ENCODE measurements at regions not wholly inside any gene's neighbourhood (a gene's known extent, or its start where the extent isn't known, plus 50 kb on each side); places are given as distances from the start of the nearest gene placed in this dataset.

DNA sequence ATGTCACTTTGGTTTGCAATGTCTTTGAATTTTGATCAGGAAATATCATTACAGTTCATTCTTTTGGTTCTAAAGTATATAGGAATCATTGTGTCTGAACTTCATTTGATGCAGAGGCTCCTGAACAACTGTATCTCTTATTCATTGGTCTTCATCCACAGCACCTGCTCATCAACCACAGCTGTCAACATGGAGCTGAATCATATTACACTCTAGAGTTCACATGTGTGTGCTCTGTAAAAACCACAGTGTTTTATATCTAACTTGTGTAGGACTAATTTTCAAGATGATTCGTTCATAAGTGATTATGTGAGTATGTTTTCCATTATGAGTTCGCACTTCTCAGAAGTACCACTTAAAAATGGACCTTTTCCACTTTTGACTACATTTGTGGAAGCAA lies 643.3 kb upstream of the FAM241A start:
- TF ChIP-seq, protein P1, sequence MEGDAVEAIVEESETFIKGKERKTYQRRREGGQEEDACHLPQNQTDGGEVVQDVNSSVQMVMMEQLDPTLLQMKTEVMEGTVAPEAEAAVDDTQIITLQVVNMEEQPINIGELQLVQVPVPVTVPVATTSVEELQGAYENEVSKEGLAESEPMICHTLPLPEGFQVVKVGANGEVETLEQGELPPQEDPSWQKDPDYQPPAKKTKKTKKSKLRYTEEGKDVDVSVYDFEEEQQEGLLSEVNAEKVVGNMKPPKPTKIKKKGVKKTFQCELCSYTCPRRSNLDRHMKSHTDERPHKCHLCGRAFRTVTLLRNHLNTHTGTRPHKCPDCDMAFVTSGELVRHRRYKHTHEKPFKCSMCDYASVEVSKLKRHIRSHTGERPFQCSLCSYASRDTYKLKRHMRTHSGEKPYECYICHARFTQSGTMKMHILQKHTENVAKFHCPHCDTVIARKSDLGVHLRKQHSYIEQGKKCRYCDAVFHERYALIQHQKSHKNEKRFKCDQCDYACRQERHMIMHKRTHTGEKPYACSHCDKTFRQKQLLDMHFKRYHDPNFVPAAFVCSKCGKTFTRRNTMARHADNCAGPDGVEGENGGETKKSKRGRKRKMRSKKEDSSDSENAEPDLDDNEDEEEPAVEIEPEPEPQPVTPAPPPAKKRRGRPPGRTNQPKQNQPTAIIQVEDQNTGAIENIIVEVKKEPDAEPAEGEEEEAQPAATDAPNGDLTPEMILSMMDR (IDR thresholded peaks at IDR 0.05; ENCODE audit: control insufficient read depth, extremely low read depth, insufficient read depth): no peak
- H3K4me3 ChIP-seq (ENCODE audit: low read depth, low read length): no peak overlapping the region
- no peak for DNase-seq (ENCODE audit: low read depth)

DNA sequence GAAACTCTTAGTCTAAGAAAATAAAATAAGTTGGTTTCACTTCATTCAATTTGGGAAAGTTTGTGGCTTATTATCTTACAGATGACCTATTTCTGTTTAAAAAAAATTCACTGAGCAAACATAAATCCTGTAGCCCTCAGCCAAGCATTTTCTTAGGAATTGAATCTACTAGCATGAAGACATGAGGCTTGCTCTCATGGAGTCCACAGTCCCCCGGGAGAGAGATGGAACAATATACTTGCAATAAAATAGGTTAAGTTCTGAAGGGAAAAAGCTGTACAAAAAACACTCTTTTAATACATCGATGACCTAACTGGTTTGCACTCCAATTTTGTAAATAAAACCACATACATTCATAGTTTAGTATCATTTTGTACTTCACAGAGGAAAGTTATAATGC lies 642.6 kb upstream of the FAM241A start:
- TF ChIP-seq, protein P1 (IDR thresholded peaks at IDR 0.05; ENCODE audit: control insufficient read depth, extremely low read depth, insufficient read depth): no peak
- no peak for DNase-seq (ENCODE audit: low read depth)
- H3K4me3 ChIP-seq (ENCODE audit: low read depth, low read length): no peak overlapping the region

DNA sequence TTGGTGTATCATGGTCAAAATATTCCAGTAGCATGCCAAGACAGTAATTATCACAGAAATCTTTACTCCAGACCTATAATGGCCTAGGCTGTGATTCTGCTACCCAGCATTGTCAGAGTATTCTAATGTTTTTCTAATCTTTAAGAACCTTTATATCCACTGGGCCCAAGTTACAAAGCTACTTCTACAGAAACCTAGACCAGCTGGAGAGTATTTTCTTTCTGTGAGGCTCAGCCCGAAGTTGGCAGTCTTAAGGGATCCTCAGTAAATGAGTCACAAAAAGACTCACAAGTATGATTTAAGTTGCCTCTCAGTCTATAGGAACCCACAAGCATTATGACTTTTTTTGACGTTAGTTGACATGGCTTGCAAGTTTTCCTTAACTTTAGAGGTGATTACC lies 638.5 kb upstream of the FAM241A start:
- no peak overlapping the region for H3K4me3 ChIP-seq (ENCODE audit: low read depth, low read length)
- no peak for DNase-seq (ENCODE audit: low read depth)
- TF ChIP-seq, protein P1 (IDR thresholded peaks at IDR 0.05; ENCODE audit: control insufficient read depth, extremely low read depth, insufficient read depth): no peak

DNA sequence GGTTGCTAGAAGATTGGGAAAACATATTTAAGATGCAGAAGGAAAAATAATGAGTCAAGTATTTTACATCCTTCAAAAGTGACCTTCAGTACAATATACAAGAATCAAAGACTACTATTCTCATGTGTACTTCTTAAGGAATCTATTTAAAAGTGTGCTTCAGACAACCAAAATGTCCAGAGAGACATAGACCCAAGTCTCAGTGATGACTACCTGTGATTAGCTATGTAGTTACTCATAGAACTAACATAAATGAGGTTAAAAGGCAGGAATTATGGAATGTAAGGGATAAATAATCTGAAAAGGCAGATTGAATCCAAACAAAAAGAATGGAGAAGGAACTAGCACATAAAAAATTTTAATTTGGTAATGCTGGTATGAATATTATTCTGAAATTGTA lies 634.7 kb upstream of the FAM241A start:
- H3K4me3 ChIP-seq (ENCODE audit: low read depth, low read length): no peak overlapping the region
- TF ChIP-seq, protein P1 (IDR thresholded peaks at IDR 0.05; ENCODE audit: control insufficient read depth, extremely low read depth, insufficient read depth): no peak
- DNase-seq (ENCODE audit: low read depth): no peak

DNA sequence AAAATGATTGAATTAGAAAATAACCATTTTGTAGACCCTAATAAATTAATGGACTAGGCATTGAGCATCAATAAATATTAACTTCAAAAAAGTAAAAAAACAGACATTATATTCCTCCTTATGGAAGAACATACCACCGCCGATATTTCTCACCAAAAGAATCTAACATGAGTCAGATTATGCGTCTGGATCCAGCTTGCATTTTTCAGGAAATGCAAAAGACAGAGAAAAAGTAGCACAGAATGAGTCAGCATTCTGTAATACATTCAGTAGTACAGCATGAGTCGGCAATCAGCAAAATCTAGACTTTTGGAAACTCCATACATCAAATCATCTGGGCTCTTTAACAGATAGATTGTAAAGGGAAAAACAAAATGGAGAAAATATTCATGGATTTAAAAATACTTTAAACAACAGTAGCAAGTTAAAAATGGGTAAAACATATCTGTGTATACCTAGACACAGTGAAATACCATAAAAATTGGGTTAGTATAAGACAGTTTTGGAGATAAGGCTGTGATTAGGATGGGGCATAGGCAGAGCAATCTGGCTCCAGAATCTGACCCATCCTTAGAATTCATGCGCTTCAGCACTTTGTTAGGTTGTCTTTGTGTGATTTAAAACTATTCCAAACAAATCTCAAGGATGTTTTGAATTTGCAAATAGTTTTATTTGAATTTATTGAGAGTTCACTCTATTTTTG lies 633.0 kb upstream of the FAM241A start:
- no peak for DNase-seq (ENCODE audit: low read depth)
- TF ChIP-seq, protein P1 (IDR thresholded peaks at IDR 0.05; ENCODE audit: control insufficient read depth, extremely low read depth, insufficient read depth): no peak
- H3K4me3 ChIP-seq (ENCODE audit: low read depth, low read length): no peak overlapping the region

DNA sequence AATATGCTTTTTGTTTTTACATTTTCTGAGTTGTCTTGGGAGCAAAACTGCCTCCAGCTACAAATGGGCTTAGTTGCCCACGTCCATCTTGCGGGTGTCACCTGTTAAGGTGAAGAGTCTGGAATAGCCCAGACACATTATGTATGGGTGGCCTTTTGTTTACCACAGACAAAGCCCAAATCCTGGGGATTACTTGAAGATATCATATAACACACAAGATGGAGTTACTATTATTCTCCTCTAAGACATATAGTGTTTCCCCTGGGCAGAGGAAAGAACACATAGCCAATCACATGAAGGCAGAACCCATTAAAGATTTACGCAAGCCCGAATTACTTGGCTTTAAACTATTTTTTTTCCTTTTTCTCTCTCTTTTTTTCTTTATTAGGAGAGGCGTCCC lies 625.6 kb upstream of the FAM241A start:
- H3K4me3 ChIP-seq (ENCODE audit: low read depth, low read length): no peak overlapping the region
- TF ChIP-seq, protein P1 (IDR thresholded peaks at IDR 0.05; ENCODE audit: control insufficient read depth, extremely low read depth, insufficient read depth): no peak
- DNase-seq (ENCODE audit: low read depth): no peak

DNA sequence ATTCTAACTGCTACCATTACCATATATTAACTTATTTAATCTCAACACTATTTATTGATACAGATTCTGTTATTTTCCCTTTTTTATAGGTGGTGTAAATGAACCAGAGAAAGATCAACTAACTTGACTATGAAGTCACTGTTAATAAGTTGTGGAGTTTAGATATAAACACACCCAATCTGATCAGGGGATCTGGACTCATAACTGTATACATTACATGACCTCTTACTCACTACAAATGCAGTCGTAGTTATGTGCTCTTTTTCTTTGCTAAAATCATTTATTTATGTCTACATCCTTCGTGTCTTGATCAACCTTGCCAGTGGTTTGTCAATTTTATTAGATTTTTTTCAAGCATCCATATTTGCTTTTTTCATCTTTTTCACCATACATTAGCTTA lies 614.8 kb upstream of the FAM241A start:
- no peak for DNase-seq (ENCODE audit: low read depth)
- H3K4me3 ChIP-seq (ENCODE audit: low read depth, low read length): no peak overlapping the region

More for the DNA sequence above, 614.8 kb upstream of the FAM241A start:
- TF ChIP-seq, protein P1 (IDR thresholded peaks at IDR 0.05; ENCODE audit: control insufficient read depth, extremely low read depth, insufficient read depth): no peak
